ENCODE measurements at regions not wholly inside any gene's neighbourhood (a gene's known extent, or its start where the extent isn't known, plus 50 kb on each side); places are given as distances from the start of the nearest gene placed in this dataset.

- TF ChIP-seq, protein P1, sequence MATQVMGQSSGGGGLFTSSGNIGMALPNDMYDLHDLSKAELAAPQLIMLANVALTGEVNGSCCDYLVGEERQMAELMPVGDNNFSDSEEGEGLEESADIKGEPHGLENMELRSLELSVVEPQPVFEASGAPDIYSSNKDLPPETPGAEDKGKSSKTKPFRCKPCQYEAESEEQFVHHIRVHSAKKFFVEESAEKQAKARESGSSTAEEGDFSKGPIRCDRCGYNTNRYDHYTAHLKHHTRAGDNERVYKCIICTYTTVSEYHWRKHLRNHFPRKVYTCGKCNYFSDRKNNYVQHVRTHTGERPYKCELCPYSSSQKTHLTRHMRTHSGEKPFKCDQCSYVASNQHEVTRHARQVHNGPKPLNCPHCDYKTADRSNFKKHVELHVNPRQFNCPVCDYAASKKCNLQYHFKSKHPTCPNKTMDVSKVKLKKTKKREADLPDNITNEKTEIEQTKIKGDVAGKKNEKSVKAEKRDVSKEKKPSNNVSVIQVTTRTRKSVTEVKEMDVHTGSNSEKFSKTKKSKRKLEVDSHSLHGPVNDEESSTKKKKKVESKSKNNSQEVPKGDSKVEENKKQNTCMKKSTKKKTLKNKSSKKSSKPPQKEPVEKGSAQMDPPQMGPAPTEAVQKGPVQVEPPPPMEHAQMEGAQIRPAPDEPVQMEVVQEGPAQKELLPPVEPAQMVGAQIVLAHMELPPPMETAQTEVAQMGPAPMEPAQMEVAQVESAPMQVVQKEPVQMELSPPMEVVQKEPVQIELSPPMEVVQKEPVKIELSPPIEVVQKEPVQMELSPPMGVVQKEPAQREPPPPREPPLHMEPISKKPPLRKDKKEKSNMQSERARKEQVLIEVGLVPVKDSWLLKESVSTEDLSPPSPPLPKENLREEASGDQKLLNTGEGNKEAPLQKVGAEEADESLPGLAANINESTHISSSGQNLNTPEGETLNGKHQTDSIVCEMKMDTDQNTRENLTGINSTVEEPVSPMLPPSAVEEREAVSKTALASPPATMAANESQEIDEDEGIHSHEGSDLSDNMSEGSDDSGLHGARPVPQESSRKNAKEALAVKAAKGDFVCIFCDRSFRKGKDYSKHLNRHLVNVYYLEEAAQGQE (IDR thresholded peaks at IDR 0.05; ENCODE audit: low read depth), result no peak
- TF ChIP-seq FOXM1 (IDR thresholded peaks at IDR 0.05; ENCODE audit: borderline replicate concordance, low read depth) (no peak), CEBPB (IDR thresholded peaks at IDR 0.05) (no peak), NFIC (IDR thresholded peaks at IDR 0.05) (no peak), YY1 (IDR thresholded peaks at IDR 0.05; ENCODE audit: low read depth) (no peak), CREB1 (IDR thresholded peaks at IDR 0.05; ENCODE audit: low read depth) (no peak), RAD21 (IDR thresholded peaks at IDR 0.05; ENCODE audit: low read depth) (no peak), EP300 (IDR thresholded peaks at IDR 0.05; ENCODE audit: borderline replicate concordance) (no peak), MAX (IDR thresholded peaks at IDR 0.05) (no peak), EGR1 (IDR thresholded peaks at IDR 0.05) (no peak), TEAD4 (IDR thresholded peaks at IDR 0.05) (no peak), TAF1 (IDR thresholded peaks at IDR 0.05; ENCODE audit: low read depth) (no peak), TCF12 (IDR thresholded peaks at IDR 0.05; ENCODE audit: low read depth) (no peak), ZBTB7A (IDR thresholded peaks at IDR 0.05; ENCODE audit: low read depth) (no peak)
- TF ChIP-seq, protein P2, sequence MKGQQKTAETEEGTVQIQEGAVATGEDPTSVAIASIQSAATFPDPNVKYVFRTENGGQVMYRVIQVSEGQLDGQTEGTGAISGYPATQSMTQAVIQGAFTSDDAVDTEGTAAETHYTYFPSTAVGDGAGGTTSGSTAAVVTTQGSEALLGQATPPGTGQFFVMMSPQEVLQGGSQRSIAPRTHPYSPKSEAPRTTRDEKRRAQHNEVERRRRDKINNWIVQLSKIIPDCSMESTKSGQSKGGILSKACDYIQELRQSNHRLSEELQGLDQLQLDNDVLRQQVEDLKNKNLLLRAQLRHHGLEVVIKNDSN (IDR thresholded peaks at IDR 0.05), result no peak
Measured at GRCh38 chr20:55153001-55153645, 677.7 kb downstream of the DOK5 start.

- TF ChIP-seq ZBTB7A (IDR thresholded peaks at IDR 0.05; ENCODE audit: low read depth) (no peak), YY1 (IDR thresholded peaks at IDR 0.05; ENCODE audit: low read depth) (no peak), NFIC (IDR thresholded peaks at IDR 0.05) (no peak)
Measured at GRCh38 chr20:55151171-55151570, 675.8 kb downstream of the DOK5 start.

GRCh38 chr20:55143601-55144000 is 668.2 kb downstream of the DOK5 start:
- TF ChIP-seq MAX (IDR thresholded peaks at IDR 0.05), result no peak
- TF ChIP-seq EGR1 (IDR thresholded peaks at IDR 0.05), result no peak
- no peak for TF ChIP-seq FOXM1 (IDR thresholded peaks at IDR 0.05; ENCODE audit: borderline replicate concordance, low read depth)
- no peak for TF ChIP-seq ZBTB7A (IDR thresholded peaks at IDR 0.05; ENCODE audit: low read depth)
- no peak for TF ChIP-seq TEAD4 (IDR thresholded peaks at IDR 0.05)
- TF ChIP-seq NFIC (IDR thresholded peaks at IDR 0.05), result no peak
- no peak for TF ChIP-seq EP300 (IDR thresholded peaks at IDR 0.05; ENCODE audit: borderline replicate concordance)
- TF ChIP-seq TAF1 (IDR thresholded peaks at IDR 0.05; ENCODE audit: low read depth), result no peak
- TF ChIP-seq, protein P1 (IDR thresholded peaks at IDR 0.05; ENCODE audit: low read depth), result no peak
- no peak for TF ChIP-seq TCF12 (IDR thresholded peaks at IDR 0.05; ENCODE audit: low read depth)
- no peak for TF ChIP-seq CEBPB (IDR thresholded peaks at IDR 0.05)
- no peak for TF ChIP-seq RAD21 (IDR thresholded peaks at IDR 0.05; ENCODE audit: low read depth)

DNA sequence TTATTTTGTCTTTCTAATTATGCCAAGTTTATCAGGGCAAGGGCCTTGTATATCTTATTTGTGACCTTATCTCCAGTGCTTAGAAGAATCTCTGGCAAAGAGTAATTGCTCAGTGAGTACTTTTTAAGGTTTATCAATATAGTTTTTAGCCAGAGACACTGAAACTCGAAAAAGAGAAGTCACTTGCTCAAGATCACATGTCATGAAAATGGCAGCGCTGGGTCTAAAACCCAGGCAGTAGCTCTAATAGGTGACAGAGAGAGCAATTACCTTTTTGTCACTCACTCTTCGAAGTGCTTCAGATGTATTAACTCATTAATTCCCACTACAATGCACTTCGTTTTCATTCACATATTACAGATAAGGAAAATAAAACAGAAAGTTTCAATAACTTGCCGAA is 667.5 kb downstream of the DOK5 start:
- TF ChIP-seq MAX (IDR thresholded peaks at IDR 0.05), result no peak
- TF ChIP-seq YY1 (IDR thresholded peaks at IDR 0.05; ENCODE audit: low read depth), result no peak
- TF ChIP-seq, protein P2 (IDR thresholded peaks at IDR 0.05), result no peak
- no peak for TF ChIP-seq CEBPB (IDR thresholded peaks at IDR 0.05)

- TF ChIP-seq TAF1 (IDR thresholded peaks at IDR 0.05; ENCODE audit: low read depth) (no peak), CEBPB (IDR thresholded peaks at IDR 0.05) (no peak), NFIC (IDR thresholded peaks at IDR 0.05) (no peak), ZBTB7A (IDR thresholded peaks at IDR 0.05; ENCODE audit: low read depth) (no peak), TCF12 (IDR thresholded peaks at IDR 0.05; ENCODE audit: low read depth) (no peak), EP300 (IDR thresholded peaks at IDR 0.05; ENCODE audit: borderline replicate concordance) (no peak)
Measured at GRCh38 chr20:55140631-55141030, 665.2 kb downstream of the DOK5 start.

- TF ChIP-seq TAF1 (IDR thresholded peaks at IDR 0.05; ENCODE audit: low read depth), result no peak
- TF ChIP-seq, protein P1 (IDR thresholded peaks at IDR 0.05; ENCODE audit: low read depth), result no peak
- no peak for TF ChIP-seq TCF12 (IDR thresholded peaks at IDR 0.05; ENCODE audit: low read depth)
- no peak for TF ChIP-seq YY1 (IDR thresholded peaks at IDR 0.05; ENCODE audit: low read depth)
- no peak for TF ChIP-seq TEAD4 (IDR thresholded peaks at IDR 0.05)
- TF ChIP-seq NFIC (IDR thresholded peaks at IDR 0.05), result no peak
- no peak for TF ChIP-seq MAX (IDR thresholded peaks at IDR 0.05)
- TF ChIP-seq FOXM1 (IDR thresholded peaks at IDR 0.05; ENCODE audit: borderline replicate concordance, low read depth), result no peak
- TF ChIP-seq RAD21 (IDR thresholded peaks at IDR 0.05; ENCODE audit: low read depth), result no peak
- no peak for TF ChIP-seq CREB1 (IDR thresholded peaks at IDR 0.05; ENCODE audit: low read depth)
- no peak for TF ChIP-seq EP300 (IDR thresholded peaks at IDR 0.05; ENCODE audit: borderline replicate concordance)
- no peak for TF ChIP-seq EGR1 (IDR thresholded peaks at IDR 0.05)
- TF ChIP-seq, protein P2 (IDR thresholded peaks at IDR 0.05), result no peak
- TF ChIP-seq CEBPB (IDR thresholded peaks at IDR 0.05), result no peak
- TF ChIP-seq ZBTB7A (IDR thresholded peaks at IDR 0.05; ENCODE audit: low read depth), result no peak
Measured at GRCh38 chr20:55139173-55139765, 663.9 kb downstream of the DOK5 start.
